ENCODE measurements at regions not wholly inside any gene's neighbourhood (a gene's known extent, or its start where the extent isn't known, plus 50 kb on each side); places are given as distances from the start of the nearest gene placed in this dataset.

- TF ChIP-seq CEBPB (IDR thresholded peaks at IDR 0.05) (no peak), TAF1 (IDR thresholded peaks at IDR 0.05; ENCODE audit: low read depth) (no peak), EP300 (IDR thresholded peaks at IDR 0.05; ENCODE audit: borderline replicate concordance) (no peak), REST (IDR thresholded peaks at IDR 0.05; ENCODE audit: low read depth) (no peak), EGR1 (IDR thresholded peaks at IDR 0.05) (no peak), FOXM1 (IDR thresholded peaks at IDR 0.05; ENCODE audit: borderline replicate concordance, low read depth) (no peak), CREB1 (IDR thresholded peaks at IDR 0.05; ENCODE audit: low read depth) (no peak), USF1 (IDR thresholded peaks at IDR 0.05) (no peak), ZBTB7A (IDR thresholded peaks at IDR 0.05; ENCODE audit: low read depth) (no peak), NFIC (IDR thresholded peaks at IDR 0.05) (no peak), MAX (IDR thresholded peaks at IDR 0.05) (no peak), TCF12 (IDR thresholded peaks at IDR 0.05; ENCODE audit: low read depth) (no peak), RAD21 (IDR thresholded peaks at IDR 0.05; ENCODE audit: low read depth) (no peak)
Observed at GRCh38 chrX:150213481-150214030, 149.6 kb upstream of the MAMLD1 start.

Data from Ishikawa (cell line).